ENCODE measurements at regions not wholly inside any gene's neighbourhood (a gene's known extent, or its start where the extent isn't known, plus 50 kb on each side); places are given as distances from the start of the nearest gene placed in this dataset.

DNA sequence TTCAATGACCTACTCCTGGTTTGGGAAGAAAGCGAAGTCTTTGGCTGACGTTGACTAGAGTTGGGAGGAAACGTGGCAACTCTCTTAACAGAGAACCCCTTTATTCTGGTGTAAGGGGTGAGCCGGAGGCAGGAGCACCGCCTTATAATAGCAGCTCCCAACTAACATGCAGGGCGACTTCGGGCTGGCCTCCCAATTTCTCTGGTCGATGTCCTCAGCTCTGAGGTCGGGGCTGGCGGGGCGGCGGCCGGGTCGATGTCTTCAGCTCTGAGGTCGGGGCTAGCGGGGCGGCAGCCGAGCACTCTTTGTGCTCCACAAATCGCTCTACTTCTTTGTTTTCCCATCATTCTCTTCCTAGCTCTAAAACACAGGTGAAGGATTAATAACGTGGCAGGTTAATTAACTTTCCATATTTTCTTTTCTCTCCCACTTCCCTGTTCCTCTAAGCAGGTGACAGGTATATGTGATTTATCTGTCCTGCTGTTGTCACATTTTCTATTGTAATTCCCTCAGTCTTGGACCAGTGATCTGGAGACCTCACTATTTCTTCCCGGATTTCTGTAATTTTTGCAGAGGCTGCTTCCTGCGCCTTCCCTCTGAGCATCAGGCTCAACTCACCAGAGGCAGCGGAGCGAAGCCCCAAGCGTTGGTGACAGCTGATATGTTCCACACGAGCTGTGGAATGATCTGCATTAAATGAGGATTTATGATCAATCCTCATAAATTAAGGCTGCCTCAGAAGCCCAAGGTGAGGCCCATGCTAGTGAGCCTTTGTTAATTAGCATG lies 64.3 kb downstream of the ACKR3 start:
- TF ChIP-seq, protein P1, sequence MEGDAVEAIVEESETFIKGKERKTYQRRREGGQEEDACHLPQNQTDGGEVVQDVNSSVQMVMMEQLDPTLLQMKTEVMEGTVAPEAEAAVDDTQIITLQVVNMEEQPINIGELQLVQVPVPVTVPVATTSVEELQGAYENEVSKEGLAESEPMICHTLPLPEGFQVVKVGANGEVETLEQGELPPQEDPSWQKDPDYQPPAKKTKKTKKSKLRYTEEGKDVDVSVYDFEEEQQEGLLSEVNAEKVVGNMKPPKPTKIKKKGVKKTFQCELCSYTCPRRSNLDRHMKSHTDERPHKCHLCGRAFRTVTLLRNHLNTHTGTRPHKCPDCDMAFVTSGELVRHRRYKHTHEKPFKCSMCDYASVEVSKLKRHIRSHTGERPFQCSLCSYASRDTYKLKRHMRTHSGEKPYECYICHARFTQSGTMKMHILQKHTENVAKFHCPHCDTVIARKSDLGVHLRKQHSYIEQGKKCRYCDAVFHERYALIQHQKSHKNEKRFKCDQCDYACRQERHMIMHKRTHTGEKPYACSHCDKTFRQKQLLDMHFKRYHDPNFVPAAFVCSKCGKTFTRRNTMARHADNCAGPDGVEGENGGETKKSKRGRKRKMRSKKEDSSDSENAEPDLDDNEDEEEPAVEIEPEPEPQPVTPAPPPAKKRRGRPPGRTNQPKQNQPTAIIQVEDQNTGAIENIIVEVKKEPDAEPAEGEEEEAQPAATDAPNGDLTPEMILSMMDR (IDR thresholded peaks at IDR 0.05; ENCODE audit: low read length), result no peak
- TF ChIP-seq EZH2phosphoT487 (IDR thresholded peaks at IDR 0.05; ENCODE audit: low read length), result no peak
- TF ChIP-seq EZH2 (optimal IDR thresholded peaks at IDR 0.05; ENCODE audit: low read depth, low read length), result no peak
